GM18873 (cell line): ENCODE measurements at regions not wholly inside any gene's neighbourhood (a gene's known extent, or its start where the extent isn't known, plus 50 kb on each side); places are given as distances from the start of the nearest gene placed in this dataset.
"Not testable (repeated sequence)": the region's sequence is repeated elsewhere in the genome, so short reads cannot be mapped to it uniquely, and the experiment has no call there.

Experiments
- ATAC-seq: cut with Tn5 transposase; IDR thresholded peaks from one replicate; pipeline ENCODE4 v1.9.1; 2021; ENCODE audit warnings: mild to moderate bottlenecking, moderate library complexity, moderate number of reproducible peaks; ENCODE audit not compliant: unreplicated experiment, low FRiP score

DNA sequence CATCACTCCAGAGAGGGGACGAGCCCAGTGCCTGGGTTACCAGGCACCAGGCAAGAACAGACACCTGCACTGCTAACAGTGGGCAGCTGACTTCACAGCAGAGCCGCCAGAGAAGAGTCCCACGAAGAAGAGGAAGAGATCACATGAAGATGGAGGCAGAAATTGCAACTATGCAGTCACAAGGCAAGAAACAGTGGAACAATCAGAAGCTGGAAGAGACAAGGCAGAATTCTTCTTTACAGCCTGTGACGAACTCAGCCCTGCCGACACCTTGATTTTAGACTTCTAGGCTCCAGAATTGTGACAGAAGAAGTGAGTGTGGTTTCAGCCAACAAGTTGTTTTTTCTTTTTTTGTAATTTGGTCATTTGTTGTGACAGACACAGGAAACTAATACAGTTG, 59.2 kb downstream of the IL12A start:
- no peak for ATAC-seq

GRCh38 chr3:160049038-160049437, 60.4 kb downstream of the IL12A start:
- no peak for ATAC-seq

GRCh38 chr3:160049565-160049964, 60.9 kb downstream of the IL12A start:
- ATAC-seq = no peak

DNA sequence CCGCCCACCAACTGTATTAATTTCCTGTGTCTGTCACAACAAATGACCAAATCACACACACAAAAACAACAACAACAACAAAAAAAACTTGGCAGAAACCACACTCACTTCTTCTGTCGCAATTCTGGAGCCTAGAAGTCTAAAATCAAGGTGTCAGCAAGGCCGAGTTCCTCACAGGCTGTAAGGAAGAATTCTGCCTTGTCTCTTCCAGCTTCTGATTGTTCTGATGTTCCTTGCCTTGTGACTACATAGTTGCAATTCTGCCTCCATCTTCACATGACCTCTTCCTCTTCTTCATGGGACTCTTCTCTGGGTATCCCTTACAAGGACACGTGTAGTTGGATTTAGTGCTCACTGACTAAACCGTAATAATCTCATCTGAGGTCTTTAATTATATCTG, 61.4 kb downstream of the IL12A start:
- ATAC-seq = no peak

- no peak for ATAC-seq
These were observed 63.9 kb downstream of the IL12A start for GRCh38 chr3:160052385-160053047.

DNA sequence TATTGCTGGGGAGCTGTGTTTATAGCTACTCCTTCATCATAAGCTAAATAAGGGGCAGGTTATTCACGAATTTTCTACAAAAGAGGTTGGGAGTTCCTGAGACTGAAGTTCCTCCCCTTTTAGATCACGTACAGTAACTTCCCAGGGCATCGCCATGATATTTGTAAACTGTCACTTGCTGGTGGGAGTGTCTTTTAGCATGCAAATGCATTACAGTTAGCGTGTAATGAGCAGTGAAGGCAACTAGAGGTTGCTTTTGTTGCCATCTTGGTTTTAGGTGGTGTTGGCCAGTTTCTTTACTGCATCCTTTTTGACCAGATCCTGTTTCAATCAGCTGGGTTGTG, 64.4 kb downstream of the IL12A start:
- ATAC-seq = no peak

DNA sequence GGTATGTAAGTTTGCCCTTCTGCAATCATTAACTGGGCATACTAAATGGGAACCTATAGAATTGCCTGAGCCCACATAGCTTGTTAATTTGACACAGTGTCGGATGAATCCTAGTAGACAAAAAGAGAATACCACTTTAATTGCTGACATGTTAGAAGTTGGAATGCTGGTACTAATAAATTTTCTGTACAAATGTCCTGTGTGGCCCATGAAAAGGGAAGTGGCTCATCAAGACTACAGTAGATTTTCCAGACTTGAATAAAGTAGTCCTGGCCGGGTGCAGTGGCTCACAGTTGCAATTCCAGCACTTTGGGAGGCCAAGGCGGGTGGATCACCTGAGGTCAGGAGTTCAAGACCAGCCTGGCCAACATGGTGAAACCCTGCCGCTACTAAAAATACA, 66.2 kb downstream of the IL12A start:
- ATAC-seq = not testable (repeated sequence)

GRCh38 chr3:160055659-160056058, 67.0 kb downstream of the IL12A start:
- ATAC-seq = no peak

DNA sequence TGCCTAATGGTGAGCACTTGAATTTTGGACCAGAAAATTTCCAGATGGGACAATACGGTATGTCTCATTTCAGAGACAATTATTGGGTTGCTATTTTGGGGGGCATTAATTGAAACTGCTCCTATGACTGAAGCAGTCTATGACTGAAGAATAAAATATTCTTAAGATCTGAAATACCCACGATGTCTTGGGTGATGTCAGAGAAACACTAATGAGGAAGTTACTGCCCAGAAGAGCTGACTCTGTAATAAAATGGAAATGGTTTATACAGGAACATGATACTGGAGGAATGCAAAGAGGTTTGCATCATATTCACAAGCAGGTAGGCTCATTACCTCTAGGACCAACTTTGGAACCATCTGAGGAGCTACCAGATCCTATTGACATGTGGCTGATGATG, 68.7 kb downstream of the IL12A start:
- ATAC-seq = no peak

- ATAC-seq = no peak
These were observed 71.9 kb downstream of the IL12A start for GRCh38 chr3:160060409-160061027.

DNA sequence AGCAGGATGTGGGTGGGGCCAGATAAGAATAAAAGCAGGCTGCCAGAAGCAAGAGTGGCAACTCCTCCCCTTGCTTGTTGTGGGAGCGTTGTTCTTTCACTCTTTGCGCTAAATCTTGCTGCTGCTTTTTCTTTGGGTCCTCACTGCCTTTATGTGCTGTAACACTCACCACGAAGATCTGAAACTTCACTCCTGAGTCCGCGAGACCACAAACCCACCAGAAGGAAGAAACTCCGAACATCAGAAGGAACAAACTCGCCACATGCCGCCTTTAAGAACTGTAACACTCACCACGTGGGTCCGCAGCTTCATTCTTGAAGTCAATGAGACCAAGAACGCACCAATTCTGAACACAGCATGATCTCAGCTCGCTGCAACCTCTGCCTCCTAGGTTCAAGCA, 72.9 kb downstream of the IL12A start:
- no peak for ATAC-seq

DNA sequence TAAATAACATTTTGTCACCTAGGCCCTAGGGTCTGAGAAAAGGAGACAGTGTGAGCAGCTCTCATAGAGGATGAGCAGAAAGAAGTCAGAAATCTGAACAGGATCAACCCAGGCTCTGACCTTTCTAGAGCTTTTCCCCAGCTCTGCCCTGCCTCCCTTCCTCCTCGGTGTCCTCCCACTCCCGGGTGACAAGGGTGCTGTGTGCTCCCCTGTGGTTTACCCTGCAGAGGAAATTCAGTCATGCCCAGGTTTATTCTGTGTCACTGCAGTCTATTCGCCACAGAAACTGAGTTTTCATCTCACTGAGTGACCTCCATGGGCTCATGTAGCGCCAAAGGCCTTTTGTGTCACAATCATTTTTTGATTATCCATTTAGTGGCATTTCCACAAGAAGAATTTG, 76.6 kb downstream of the IL12A start:
- no peak for ATAC-seq

DNA sequence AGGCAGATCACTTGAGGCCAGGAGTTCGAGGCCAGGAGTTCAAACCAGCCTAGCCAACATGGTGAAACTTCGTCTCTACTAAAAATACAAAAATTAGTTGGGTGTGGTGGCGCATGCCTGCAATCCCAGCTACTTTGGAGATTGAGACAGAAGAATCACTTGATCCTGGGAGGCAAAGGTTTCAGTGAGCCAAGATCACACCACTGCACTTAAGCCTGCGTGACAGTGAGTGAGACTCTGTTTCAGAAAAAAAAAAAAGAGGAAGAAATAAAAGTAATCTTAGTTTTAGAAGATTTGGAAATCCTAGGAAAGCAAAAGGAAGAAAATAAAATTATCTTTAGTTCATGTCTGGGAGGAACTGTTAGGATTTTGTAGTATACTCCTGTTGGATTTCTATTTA, 77.2 kb downstream of the IL12A start:
- no peak for ATAC-seq

DNA sequence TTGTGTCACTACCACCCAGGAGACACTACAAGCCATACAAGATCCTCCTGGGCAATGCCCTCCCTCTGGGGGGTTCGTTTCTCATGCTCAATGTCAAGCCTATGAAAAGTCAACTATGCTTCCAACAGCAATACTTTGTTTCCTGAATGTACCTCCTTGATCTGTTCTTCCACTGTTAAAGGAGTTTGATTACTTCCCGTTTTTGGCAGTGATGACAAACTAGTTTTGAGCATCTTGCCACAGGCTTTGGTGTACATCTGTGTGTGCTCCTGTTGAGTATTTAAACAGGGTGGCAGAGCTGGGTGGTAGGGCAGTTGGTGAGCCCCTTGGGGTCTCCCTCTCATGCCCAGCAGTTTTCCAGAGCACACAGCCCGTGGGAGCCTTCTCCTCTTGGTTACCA, 81.4 kb downstream of the IL12A start:
- ATAC-seq = no peak

DNA sequence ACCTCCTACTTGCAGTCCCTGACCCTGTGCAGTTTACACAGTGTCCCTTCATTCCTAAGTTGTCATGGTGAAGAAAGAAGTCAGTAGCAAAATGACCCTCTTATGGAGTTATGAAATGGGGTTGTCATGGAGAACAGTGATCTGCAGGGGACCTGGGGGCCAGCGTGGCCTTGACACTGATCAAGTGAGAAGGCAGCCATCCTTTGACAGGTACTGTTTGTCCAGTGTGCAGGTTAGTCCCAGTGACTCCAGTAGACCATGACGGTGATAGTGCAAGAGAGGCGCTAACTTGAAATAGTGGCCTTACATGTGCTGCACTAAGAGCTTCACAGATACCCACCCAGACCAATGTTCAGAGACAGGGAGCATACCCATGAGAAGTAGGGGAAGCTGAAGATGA, 87.9 kb downstream of the IL12A start:
- ATAC-seq = no peak

- ATAC-seq = no peak
These were observed 89.9 kb downstream of the IL12A start for GRCh38 chr3:160078533-160078932.

GRCh38 chr3:160081958-160082533, 93.4 kb downstream of the IL12A start:
- ATAC-seq = no peak

GRCh38 chr3:160084998-160085397, 96.4 kb downstream of the IL12A start:
- ATAC-seq = no peak

DNA sequence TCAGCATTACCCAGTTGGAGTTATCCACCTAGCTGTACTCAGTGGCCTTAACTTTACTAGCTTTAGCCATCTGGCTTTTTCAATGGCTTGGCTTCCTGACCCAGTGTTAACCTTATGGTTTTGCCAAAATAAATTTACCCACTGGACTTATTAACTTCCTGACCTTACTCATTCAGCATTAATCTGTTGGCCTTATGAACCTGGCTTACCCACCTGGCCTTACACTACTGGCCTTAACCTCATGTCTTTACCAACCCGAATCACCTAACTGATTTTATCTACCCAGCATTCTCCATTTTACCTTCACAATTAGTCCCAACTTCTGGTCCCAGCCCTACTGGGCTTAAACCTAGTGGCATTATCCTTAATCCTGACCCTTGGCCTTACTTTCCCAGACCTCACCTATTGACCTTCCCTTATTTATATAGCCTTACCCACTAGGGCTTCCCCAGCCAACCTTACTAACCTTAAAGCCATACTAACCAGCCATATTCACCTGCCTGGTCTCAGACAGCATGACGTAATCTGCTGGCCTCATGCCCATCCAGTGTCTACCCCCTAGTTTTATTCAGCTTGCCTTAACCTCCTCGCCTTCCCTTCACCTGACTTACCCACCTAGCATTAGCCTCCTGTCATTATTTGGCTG, 100.0 kb downstream of the IL12A start:
- ATAC-seq = no peak

GRCh38 chr3:160090653-160091052, 102.0 kb downstream of the IL12A start:
- ATAC-seq = no peak

GRCh38 chr3:160091441-160091840, 102.8 kb downstream of the IL12A start:
- ATAC-seq = no peak

DNA sequence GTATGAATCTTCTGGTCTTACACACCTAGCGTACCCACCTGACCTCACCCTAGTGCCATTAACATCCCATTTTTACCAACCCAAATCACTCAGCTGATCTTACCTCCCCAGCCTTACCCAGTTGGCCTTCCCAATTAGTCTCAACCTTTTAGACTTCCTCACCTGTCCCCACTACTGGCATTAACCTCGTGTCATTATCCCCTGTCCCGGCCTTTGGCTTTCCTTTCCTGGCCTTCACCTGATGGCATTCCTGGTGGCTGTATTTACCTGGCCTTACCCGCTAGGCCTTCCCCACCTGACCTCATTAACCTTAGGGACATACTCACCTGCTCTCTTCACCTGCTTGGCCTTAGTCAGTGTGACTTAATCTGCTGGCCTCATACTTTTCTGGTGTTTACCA, 104.1 kb downstream of the IL12A start:
- ATAC-seq = no peak
